NB4 (cell line): ENCODE measurements at regions not wholly inside any gene's neighbourhood (a gene's known extent, or its start where the extent isn't known, plus 50 kb on each side); places are given as distances from the start of the nearest gene placed in this dataset.

Source experiments
- POLR2A ChIP-seq: IDR thresholded peaks from 2 replicates; pipeline ENCODE4 v1.6.1; 2011; ENCODE audit warnings: mild to moderate bottlenecking; ENCODE audit not compliant: insufficient read length; ENCODE audit errors: extremely low read depth
- TF ChIP-seq, protein P1 (sequence below): IDR thresholded peaks from one replicate; pipeline ENCODE4 v1.5.1; 2012; ENCODE audit warnings: low read depth, low read length
- TF ChIP-seq, protein P2 (sequence below): IDR thresholded peaks from 2 replicates; pipeline ENCODE4 v1.6.1; 2011; ENCODE audit warnings: low read depth, low read length

DNA sequence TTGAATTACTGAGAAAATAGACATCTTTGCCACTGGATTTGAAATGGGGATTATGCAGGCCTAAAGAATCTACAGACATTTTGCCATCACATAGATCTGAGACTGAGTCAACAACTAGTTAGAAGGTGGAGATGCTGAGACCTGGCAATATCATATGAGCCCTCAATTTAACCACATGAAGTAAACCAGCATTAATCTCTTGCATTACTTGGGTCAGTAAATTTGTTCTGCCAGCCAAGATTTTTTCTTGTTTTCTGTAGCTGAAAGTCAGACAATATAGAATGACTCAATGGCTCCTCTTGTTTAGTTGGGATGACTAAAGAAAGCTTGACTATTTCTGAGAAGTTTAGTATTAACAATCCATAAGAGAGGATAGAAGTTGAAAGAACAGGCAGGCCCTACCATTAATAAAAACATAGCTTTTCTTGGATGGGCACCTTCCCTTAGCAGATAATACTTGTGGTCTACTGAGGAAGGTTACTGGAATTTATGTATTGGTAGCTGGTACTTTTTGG lies 396.7 kb upstream of the SORCS1 start:
- TF ChIP-seq, protein P1, sequence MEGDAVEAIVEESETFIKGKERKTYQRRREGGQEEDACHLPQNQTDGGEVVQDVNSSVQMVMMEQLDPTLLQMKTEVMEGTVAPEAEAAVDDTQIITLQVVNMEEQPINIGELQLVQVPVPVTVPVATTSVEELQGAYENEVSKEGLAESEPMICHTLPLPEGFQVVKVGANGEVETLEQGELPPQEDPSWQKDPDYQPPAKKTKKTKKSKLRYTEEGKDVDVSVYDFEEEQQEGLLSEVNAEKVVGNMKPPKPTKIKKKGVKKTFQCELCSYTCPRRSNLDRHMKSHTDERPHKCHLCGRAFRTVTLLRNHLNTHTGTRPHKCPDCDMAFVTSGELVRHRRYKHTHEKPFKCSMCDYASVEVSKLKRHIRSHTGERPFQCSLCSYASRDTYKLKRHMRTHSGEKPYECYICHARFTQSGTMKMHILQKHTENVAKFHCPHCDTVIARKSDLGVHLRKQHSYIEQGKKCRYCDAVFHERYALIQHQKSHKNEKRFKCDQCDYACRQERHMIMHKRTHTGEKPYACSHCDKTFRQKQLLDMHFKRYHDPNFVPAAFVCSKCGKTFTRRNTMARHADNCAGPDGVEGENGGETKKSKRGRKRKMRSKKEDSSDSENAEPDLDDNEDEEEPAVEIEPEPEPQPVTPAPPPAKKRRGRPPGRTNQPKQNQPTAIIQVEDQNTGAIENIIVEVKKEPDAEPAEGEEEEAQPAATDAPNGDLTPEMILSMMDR, result no peak
- TF ChIP-seq POLR2A, result no peak
- TF ChIP-seq, protein P2, sequence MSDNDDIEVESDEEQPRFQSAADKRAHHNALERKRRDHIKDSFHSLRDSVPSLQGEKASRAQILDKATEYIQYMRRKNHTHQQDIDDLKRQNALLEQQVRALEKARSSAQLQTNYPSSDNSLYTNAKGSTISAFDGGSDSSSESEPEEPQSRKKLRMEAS, result no peak
